ENCODE measurements at regions not wholly inside any gene's neighbourhood (a gene's known extent, or its start where the extent isn't known, plus 50 kb on each side); places are given as distances from the start of the nearest gene placed in this dataset.

DNA sequence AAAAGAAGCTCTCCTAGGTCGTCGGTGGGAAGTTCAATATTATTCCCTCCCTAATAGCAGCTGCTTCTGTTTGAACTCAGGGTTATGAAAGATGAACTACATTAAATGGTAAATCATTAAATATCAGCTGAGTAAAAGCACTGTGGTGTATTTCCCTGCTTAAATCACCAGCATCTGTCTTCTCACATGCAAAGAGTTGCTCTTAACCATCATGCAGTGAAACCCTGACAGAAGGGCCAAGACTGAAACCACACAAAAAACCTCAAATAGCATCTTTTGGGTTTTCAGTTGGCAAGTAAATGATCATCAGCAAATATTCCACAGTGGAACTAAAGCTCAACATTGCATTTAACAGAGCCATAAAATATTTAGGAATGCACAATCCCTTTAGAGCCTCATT, 380.0 kb upstream of the ADGRL2 start:
- TF ChIP-seq, protein P1, sequence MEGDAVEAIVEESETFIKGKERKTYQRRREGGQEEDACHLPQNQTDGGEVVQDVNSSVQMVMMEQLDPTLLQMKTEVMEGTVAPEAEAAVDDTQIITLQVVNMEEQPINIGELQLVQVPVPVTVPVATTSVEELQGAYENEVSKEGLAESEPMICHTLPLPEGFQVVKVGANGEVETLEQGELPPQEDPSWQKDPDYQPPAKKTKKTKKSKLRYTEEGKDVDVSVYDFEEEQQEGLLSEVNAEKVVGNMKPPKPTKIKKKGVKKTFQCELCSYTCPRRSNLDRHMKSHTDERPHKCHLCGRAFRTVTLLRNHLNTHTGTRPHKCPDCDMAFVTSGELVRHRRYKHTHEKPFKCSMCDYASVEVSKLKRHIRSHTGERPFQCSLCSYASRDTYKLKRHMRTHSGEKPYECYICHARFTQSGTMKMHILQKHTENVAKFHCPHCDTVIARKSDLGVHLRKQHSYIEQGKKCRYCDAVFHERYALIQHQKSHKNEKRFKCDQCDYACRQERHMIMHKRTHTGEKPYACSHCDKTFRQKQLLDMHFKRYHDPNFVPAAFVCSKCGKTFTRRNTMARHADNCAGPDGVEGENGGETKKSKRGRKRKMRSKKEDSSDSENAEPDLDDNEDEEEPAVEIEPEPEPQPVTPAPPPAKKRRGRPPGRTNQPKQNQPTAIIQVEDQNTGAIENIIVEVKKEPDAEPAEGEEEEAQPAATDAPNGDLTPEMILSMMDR (IDR thresholded peaks at IDR 0.05; ENCODE audit: borderline replicate concordance, insufficient read depth, low read depth, low read length) = no peak

DNA sequence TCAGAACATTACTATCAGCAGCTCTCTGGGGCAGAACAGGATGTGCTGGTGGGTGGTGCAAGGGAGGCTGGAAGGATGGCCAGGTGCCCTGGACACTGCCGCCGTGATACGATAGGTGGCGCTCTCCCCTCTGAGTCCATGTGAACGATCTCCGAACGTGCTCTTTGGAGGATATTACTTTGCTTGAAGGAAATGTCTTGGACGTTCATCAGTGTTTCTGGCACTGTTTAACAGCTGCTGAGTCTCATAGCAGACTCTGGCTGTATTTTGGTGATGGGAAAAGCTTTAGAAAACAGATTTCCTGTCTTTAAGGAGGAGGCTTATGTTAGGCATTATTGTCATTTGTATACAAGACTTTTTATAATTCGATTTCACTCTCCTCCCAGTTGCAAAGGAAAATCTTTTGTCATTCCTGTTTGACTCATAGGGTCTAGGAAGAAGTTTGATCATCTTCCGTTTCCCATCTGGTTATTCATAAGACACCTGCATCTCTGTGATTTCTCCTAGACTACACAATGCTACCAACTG, 386.2 kb upstream of the ADGRL2 start:
- TF ChIP-seq, protein P1 (IDR thresholded peaks at IDR 0.05; ENCODE audit: borderline replicate concordance, insufficient read depth, low read depth, low read length) = peak; percentile 92
- no peak overlapping the region for H3K4me3 ChIP-seq (ENCODE audit: low read depth, low read length)

More for the DNA sequence above, 380.0 kb upstream of the ADGRL2 start:
- H3K4me3 ChIP-seq (ENCODE audit: low read depth, low read length) = no peak overlapping the region

DNA sequence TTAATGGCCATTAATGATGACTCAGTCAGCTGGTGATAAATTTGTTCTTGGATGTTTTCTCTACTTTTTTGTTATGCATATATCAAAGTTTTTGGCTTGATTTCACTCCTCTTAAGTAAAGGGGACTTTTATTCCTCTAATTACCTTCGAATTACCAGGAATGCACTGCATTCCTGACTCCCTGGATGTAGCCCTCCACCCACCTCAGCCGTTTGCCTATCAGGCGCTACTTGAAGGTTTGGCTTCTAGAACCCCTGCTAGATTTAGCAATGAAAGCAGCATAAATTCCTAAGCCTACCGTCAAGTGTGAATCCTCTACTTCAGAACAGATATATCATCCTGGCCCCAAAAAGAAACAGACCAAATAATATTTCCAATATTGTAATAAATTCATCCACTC, 387.8 kb upstream of the ADGRL2 start:
- H3K4me3 ChIP-seq (ENCODE audit: low read depth, low read length) = no peak overlapping the region
- TF ChIP-seq, protein P1 (IDR thresholded peaks at IDR 0.05; ENCODE audit: borderline replicate concordance, insufficient read depth, low read depth, low read length) = no peak

DNA sequence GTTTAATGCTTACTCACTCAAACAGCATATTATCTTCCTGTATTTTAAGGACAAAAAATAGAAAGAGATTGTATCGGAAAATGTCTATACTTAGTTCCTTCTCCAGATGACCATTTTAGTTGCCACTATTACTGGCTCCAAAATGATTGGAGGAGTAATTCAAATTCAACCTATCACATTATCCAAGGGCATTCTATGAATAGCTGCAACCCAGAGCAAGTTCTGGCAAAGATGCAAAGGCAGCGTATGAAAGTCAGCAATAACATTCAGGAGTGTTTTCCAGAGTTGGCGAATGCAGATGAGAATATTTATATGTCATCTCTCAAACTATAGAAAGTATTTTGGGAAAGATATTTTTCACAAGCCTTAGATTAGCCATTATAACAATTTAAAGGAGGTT, 389.8 kb upstream of the ADGRL2 start:
- H3K4me3 ChIP-seq (ENCODE audit: low read depth, low read length) = no peak overlapping the region
- TF ChIP-seq, protein P1 (IDR thresholded peaks at IDR 0.05; ENCODE audit: borderline replicate concordance, insufficient read depth, low read depth, low read length) = no peak

DNA sequence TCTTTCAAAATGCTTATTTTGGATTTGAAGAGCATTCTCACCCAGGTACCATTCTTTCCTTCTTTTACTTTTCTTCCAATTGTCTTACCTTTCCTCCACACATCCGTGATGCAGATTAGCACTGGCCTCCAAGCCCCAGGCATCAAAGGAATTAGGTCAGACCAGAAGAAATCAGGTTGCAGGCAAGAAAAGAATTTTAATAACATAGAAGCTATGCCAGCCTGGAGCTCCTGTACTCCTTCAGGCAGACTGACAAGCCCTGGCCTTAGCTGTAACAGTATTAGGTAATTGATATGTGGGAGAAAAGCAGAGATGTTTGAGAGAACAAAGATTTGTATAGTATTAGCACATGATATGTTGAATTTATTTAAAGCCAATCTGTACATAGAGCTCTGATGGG, 390.4 kb upstream of the ADGRL2 start:
- TF ChIP-seq, protein P1 (IDR thresholded peaks at IDR 0.05; ENCODE audit: borderline replicate concordance, insufficient read depth, low read depth, low read length) = no peak
- no peak overlapping the region for H3K4me3 ChIP-seq (ENCODE audit: low read depth, low read length)

DNA sequence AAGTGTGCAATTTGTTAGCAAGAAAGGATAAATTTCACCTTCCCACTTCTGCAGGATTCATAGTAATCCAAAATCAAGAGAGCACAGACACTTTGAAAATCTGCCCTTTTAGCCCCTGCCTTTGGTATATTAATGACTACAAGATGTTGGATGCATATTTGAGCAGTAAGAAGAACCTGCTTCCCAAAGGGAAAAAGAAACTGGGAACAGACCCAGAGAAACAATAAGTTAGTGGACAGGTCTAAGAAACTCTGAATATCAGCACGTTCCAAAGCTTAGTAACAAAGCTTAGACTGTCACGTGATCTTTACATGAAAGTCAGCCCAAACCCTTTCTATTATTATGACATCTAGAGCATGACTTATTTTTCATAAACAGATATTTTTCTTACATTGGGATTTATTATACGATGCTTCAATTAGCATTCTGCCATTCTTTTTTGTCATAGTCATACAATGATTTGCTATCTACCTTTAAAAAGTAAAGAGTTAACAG, 390.9 kb upstream of the ADGRL2 start:
- H3K4me3 ChIP-seq (ENCODE audit: low read depth, low read length) = no peak overlapping the region
- TF ChIP-seq, protein P1 (IDR thresholded peaks at IDR 0.05; ENCODE audit: borderline replicate concordance, insufficient read depth, low read depth, low read length) = no peak

DNA sequence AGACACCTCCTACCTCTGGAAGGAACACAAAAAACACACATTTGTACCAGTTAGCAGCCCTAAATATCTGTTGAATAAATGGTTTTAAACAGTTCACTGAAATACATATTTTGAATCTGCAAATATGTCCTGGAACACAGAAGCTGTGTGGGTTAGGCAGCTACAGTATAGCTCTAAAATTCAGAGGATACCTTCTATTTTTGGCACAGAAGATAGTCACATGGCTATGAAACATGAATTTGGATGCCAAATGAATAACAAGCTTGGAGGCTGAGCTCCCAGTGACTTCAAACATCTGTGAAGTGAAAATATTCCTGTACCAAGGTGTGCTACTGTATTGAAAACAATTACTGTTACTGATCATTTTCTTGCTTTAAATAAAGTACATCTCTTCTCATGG, 391.5 kb upstream of the ADGRL2 start:
- TF ChIP-seq, protein P1 (IDR thresholded peaks at IDR 0.05; ENCODE audit: borderline replicate concordance, insufficient read depth, low read depth, low read length) = no peak
- H3K4me3 ChIP-seq (ENCODE audit: low read depth, low read length) = no peak overlapping the region

Data from GM12875 (cell line).